C4-2B (cell line): ENCODE measurements at regions not wholly inside any gene's neighbourhood (a gene's known extent, or its start where the extent isn't known, plus 50 kb on each side); places are given as distances from the start of the nearest gene placed in this dataset.

Experiments
- H3K27ac ChIP-seq: fragments of 450-650 bp; 2 replicates; pipeline ENCODE4 v1.5.1; 2017
- ZFX ChIP-seq: fragments of 450-650 bp; IDR thresholded peaks from 2 replicates; pipeline ENCODE4 v1.6.1; 2017
- TF ChIP-seq, protein P1 (sequence below): fragments of 450-650 bp; conservative IDR thresholded peaks from 2 replicates; pipeline ENCODE4 v1.5.1; 2017; ENCODE audit warnings: mild to moderate bottlenecking

DNA sequence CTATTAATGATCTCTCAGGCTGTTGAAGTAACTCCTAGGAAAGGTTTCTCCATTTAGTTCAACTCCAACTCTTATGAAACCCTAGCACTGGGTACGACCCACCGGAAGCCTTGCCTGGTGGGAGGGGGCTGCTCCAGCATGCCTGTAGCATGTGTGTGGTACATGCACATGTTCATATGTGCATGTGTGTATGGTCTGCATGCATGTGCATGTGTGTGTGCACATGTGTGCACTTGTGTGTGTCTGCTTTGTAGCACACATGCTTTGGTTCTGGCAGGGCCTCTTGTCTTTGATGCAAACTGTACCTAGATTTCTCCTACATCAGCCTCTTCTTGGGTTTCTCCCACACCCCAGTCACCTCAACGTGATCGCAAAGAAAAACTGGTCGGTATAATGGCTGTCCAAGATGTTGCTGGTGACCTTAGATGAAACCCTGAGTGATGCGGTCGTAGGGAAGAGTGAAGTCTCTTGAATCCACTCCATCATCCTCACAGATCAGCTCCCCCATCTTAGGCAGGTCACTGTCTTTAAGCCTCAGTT, 193.5 kb downstream of the MYLK4 start:
- no peak for TF ChIP-seq ZFX
- TF ChIP-seq, protein P1, sequence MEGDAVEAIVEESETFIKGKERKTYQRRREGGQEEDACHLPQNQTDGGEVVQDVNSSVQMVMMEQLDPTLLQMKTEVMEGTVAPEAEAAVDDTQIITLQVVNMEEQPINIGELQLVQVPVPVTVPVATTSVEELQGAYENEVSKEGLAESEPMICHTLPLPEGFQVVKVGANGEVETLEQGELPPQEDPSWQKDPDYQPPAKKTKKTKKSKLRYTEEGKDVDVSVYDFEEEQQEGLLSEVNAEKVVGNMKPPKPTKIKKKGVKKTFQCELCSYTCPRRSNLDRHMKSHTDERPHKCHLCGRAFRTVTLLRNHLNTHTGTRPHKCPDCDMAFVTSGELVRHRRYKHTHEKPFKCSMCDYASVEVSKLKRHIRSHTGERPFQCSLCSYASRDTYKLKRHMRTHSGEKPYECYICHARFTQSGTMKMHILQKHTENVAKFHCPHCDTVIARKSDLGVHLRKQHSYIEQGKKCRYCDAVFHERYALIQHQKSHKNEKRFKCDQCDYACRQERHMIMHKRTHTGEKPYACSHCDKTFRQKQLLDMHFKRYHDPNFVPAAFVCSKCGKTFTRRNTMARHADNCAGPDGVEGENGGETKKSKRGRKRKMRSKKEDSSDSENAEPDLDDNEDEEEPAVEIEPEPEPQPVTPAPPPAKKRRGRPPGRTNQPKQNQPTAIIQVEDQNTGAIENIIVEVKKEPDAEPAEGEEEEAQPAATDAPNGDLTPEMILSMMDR, result no peak

DNA sequence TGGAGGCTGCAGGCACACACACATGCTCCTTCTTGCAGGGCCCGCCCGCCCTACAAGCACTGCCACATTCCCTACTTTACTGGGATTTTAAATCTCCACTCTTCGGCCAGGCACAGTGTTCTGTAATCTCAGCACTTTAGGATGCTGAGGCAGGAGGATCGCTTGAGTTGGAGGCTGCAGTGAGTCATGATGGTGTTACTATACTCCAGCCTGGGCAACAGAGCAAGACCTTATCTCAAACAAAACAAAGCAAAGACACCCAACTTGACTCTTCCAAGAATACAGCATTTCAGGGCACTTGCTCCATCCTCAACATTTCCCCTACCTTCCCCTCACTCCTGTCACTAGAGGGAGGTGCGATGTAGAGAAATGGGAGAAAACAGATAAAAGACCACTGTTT, 194.0 kb downstream of the MYLK4 start:
- no peak overlapping the region for H3K27ac ChIP-seq
- no peak for TF ChIP-seq ZFX
- TF ChIP-seq, protein P1, result no peak

More for the DNA sequence above, 193.5 kb downstream of the MYLK4 start:
- H3K27ac ChIP-seq, result no peak overlapping the region

DNA sequence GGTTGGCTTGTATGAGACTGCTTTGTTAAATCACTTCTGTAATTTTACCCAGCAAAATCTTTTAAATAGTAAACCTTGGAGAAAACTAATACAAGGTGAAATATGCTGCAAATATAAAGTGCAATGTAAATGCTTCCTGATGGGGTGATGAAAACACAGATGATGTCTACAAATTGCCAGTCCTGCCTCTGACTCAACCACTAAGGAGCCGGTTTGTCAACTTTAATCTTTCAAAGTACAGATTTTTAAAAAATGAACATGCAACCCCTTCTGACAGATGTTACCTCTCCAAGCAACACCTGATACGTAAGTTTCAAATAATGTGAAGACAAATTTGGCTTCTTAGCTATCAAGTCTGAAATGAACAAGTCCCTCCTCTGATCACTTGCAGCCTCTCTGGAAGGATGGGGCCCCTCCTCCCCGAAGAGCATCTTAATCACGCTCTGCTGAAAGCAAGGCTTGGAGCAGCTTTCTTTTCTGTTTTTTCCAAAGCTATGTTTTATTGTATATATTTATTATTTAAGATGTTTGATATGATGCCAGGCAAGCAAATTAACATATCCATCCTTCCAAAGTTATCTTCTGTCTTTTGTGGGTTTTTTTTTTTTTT, 196.0 kb downstream of the MYLK4 start:
- TF ChIP-seq, protein P1, result no peak
- no peak for TF ChIP-seq ZFX
- H3K27ac ChIP-seq, result no peak overlapping the region

DNA sequence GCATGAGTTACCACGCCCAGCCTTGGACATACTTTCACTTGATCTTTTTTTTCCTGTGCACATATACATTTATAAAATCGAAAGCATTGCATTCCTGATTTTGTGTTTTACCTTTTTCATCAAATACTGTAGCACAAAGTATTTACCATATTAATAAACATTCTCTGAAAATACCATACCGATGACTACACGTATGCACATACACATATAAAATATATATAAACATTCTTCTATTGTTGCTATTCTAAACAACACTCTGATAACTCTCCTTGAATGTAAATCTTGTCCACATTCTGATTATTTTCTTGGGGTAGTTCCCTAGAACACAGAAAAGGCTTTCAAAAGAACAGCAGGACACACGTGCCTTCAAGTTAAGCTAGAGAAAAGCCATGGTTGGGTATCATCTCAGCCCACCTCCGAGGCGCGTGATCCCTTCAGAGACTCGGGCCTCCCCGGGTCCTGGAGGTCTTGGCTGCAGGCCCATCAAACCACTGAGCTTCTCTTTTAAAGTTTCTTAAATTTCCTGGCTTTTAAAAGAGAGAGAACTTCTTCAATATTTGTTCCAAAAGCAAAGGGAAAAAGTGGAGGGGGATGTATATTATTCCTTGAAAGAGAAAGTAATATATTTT, 198.1 kb downstream of the MYLK4 start:
- TF ChIP-seq, protein P1, result no peak
- TF ChIP-seq ZFX, result no peak
- H3K27ac ChIP-seq, result no peak overlapping the region

DNA sequence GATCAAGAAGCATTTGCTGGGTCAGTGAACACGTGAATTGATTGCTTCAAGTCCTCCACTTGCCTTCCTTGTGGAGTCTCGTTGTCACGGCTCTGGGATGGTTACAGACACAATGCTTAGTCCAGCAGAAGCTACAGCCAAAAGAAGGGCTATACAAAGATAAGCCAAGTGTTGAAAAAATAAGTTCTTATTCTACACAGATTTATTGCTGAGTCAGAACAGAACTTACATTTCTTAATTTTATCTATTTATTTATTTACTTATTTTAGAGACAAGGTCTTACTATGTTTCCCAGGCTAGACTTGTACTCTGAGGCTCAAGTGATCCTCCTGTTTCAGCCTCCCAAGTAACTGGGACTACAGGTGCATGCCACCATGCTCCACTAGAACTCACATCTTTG, 199.0 kb downstream of the MYLK4 start:
- no peak overlapping the region for H3K27ac ChIP-seq

DNA sequence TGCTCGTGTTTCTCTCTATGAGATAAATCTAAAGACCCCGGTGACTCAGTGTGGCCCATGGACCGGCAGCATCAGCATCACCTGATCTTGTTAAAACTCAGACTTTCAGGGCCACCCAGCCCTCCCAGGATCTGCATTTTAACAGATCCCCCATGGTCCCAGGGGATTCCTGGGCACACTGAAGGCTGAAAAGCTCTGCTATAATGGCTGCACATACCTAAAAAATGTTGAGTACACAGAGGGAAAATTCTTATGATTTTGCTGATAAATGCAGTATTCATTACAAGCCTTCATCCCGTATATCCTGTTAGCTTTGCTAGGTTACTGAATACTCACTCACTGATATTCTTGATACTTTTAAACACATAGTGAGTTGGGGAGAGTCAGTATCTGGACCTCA, 200.5 kb downstream of the MYLK4 start:
- TF ChIP-seq, protein P1, result no peak
- TF ChIP-seq ZFX, result no peak
- H3K27ac ChIP-seq, result no peak overlapping the region

More for the DNA sequence above, 199.0 kb downstream of the MYLK4 start:
- TF ChIP-seq ZFX, result no peak
- TF ChIP-seq, protein P1, result no peak

DNA sequence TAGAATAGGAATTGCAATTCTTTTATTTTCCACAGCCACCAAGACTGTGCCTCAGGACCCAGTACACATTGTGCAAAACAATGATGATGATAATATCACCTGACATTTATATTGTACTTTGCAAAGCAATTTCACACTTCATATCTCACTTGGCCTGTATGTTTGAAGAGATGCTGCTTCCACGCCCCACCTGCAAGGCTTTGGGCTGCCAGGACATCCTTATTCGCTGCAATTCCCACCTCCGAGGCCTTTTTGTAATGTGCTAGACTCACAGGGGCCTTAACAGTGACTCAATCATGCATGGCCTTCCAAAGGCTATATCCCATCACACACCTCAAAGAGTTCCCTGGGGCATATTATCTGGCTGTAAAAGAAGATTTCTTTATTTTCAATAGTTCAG, 200.9 kb downstream of the MYLK4 start:
- TF ChIP-seq, protein P1, result no peak
- no peak for TF ChIP-seq ZFX
- no peak overlapping the region for H3K27ac ChIP-seq
